HG02938 (cell line): ENCODE measurements at regions not wholly inside any gene's neighbourhood (a gene's known extent, or its start where the extent isn't known, plus 50 kb on each side); places are given as distances from the start of the nearest gene placed in this dataset.

Experiments used
- ATAC-seq: cut with Tn5 transposase; IDR thresholded peaks from one replicate; pipeline ENCODE4 v1.9.1; 2021; ENCODE audit warnings: mild to moderate bottlenecking, moderate library complexity; ENCODE audit not compliant: unreplicated experiment

GRCh38 chr21:16330082-16330907 is 600.5 kb downstream of the USP25 start:
- ATAC-seq = peak; percentile 88

GRCh38 chr21:16330908-16331268 is 601.1 kb downstream of the USP25 start:
- ATAC-seq = no peak

DNA sequence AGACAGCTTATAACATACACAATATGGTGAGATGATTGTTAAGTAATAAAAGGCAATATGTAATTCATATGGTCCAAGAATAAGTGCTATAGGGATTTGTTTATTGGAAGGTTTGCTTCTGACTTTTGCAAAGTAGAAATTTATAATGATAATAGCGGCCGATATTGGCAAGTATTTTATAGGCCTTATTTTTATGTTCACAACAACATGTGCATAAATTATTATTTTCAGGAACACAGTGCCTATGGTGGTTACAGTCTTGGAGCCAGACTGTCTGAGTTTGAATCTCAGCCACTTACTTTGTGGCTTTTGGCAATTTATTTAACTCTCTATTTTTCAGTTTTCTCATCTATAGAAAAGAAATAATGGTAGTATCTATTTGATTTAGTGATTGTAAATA is 607.5 kb downstream of the USP25 start:
- ATAC-seq = no peak

DNA sequence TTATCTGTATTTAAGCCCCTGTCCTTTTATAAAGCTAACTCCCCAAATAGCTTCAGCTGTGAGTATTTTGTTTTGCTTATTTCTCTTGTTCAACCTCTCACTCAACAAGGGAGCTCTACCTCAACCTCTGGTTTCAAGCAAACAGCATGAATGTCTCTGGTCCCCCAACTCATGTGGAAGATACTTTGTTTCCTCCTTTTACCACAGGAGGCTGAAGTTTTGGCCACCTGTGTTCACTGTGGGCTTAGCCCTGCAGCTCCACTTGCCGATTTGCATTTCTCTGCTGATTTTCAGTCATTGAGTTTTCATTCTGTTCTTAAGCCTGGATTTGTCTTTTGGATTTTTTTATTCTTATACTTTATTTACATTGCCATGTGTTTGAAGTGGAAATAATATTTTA is 613.1 kb downstream of the USP25 start:
- no peak for ATAC-seq

- ATAC-seq = no peak
Measured at GRCh38 chr21:16343776-16344175, 614.0 kb downstream of the USP25 start.

DNA sequence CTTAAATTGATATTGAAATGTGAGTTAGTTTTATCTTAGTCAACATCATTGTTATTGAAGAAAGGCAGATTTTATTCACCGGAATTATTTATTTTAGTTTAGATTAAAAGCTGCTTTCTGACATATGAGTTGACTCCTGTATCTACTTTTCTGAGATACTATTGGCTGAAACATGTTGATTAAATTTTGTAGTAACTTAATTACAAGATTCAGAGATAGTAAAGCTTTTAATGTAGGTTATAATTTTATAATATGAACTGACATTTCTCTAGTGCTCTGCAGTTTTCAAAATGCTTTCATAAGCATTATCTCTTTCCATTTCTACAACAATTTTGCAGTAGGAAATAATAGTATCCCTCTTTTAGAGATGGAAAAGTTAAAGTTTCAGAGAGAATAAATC is 616.0 kb downstream of the USP25 start:
- ATAC-seq = no peak

- no peak for ATAC-seq
Measured at GRCh38 chr21:16347223-16347622, 617.4 kb downstream of the USP25 start.

- ATAC-seq = no peak
Measured at GRCh38 chr21:16353764-16354163, 624.0 kb downstream of the USP25 start.

GRCh38 chr21:16357994-16358393 is 628.2 kb downstream of the USP25 start:
- no peak for ATAC-seq

GRCh38 chr21:16358784-16359183 is 629.0 kb downstream of the USP25 start:
- ATAC-seq = no peak

DNA sequence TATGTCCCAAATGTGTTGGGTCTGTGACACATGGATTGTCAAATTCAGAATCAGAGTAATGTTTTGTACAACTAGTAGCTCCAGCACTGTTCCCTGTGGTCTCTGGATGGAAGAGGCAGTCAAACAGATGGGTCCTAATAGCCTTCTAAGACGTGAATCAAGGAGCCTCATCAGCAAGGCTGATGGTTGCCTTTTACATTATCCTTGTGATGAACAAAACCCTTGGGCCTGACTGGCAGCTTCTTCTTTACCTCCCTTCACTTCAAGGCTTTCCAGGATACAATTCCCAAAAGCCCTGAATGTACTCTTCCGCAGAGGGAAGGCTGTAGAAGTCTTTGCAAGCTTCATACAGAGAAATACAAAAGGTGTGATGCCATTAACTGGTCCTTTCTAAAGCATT is 633.3 kb downstream of the USP25 start:
- ATAC-seq = no peak

GRCh38 chr21:16363518-16363917 is 633.7 kb downstream of the USP25 start:
- ATAC-seq = no peak

DNA sequence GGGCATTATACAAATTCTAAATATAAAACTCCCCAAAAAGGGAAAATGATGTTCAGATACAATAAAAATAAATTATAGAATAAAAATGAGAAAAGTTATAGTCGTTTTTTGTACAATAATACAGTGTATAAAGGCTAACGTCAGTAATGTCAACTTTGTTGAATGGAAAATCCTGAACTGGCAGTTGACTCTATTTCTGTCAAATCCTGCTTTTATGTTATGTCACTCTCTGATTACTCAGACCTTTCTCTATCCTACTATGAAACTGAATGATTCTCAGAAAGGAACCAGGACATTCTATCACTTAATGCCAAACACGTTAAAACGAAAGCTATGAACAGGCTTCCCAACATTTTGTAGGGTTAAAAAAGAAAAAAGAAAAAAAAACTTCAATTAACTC is 636.4 kb downstream of the USP25 start:
- no peak for ATAC-seq

DNA sequence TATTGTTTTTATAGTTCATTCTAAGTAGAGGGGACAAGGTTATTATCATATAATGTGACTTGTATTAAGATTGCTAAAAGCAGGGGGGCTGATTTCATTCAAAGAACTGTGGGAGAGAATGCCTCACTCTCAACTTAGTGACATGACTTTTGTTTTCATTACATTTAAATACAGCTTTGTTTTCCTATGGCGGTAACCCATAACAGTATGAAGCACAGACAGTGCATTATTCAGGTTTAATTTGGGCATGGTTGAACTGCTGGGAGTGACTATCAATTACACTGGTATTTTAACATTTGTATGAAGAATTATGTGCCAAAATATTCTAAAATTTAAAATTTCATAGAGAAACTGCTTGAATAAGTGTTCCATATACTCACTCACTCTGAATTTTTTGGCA is 637.3 kb downstream of the USP25 start:
- ATAC-seq = no peak

GRCh38 chr21:16370186-16370585 is 640.4 kb downstream of the USP25 start:
- ATAC-seq = no peak

DNA sequence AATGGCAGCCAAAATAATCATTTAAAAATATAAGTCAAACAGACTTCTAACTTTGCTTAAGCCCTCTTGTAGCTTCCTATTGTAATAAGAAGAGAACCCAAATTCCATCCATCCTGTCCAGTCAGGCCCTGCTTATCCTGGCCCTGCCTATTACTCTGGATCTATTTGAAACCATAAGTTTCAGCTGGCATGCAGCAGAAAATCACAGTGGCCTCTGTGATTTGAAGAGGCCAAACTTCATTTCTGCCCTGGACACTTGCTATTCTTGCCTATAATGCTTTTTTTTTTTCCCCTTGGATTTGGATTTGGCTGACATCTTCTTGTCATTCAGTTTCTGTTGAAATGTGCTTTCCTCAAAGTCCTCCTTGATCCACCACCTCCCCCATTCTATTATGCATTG is 642.8 kb downstream of the USP25 start:
- no peak for ATAC-seq

- ATAC-seq = no peak
Measured at GRCh38 chr21:16376673-16377072, 646.9 kb downstream of the USP25 start.

GRCh38 chr21:16377120-16377658 is 647.4 kb downstream of the USP25 start:
- no peak for ATAC-seq

- ATAC-seq = no peak
Measured at GRCh38 chr21:16377857-16378256, 648.1 kb downstream of the USP25 start.

DNA sequence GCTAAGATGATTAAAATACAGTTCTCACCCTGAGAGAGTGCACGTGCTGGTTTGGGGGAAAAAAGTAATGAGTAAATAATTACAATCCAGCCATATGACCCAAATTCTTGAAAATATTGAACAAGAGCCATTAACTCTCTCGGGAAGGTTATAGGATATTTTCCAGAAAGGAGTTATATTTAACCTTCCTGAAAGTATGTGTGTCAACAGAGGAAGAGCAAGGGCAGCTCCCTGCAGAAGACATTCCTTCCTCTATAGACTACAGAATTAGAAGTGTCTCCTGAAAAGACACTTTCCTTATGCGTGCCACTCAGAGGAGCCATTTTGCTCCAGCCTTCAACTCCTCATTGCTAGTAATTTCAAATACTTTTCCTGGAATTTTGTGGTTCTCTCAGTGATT is 648.7 kb downstream of the USP25 start:
- ATAC-seq = no peak

DNA sequence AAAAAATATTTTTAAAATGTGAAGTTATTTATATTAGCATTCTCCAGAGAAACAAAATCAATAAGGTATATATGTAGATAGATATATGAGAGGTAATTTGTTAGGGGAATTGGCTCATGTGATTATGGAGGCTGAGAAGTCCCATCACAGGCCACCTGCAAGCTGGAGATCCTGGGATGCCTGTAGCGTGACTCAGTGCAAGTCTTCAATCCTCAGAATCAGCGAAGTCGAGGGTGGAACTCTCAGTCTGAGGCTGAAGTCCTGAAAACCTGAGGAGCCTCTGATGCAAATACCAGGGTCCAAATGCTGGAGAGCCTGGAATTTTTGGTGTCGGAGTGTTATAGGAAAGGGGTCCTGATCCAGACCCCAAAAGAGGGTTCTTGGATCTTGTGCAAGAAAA is 658.5 kb downstream of the USP25 start:
- ATAC-seq = no peak

DNA sequence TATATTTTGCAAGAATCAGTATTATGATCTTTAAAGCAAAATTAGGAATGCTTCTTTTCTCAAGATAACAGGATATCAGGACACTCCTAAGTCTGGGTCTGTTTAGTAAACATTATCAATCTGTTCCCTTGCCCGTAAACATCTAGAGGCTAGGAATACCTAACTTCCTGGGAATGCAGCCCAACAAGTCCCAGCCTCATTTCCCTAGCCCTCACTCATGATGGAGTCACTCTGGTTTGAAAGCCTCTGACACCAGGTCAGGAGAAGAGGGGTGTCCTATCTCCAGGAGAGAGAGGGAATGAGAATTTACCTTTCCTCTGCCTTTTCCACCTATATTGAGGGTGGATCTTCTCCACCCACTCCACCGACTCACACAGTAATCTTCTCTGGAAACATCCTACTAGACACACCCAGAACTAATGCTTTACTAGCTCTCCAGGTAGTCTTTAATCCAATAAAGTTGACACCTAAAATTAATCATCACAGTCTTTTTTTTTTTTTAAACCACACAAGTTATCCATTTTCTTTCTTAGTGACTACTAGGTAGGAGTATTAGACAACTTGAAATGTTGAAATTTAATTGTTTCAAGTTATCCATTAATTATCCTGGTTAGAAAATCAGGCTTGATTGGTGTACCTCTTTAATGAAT is 659.3 kb downstream of the USP25 start:
- ATAC-seq = no peak
